Esophagus (tissue), 2 donors: ENCODE measurements at regions not wholly inside any gene's neighbourhood (a gene's known extent, or its start where the extent isn't known, plus 50 kb on each side); places are given as distances from the start of the nearest gene placed in this dataset.

Experiments
- H3K27ac ChIP-seq, 2 donors: one replicate each; pipeline ENCODE4 v1.5.1; 2013; ENCODE audit warnings: low read depth in 2 of 2, mild to moderate bottlenecking in 2 of 2, inconsistent platforms in 1 of 2, low read length in 1 of 2, moderate library complexity in 1 of 2
- H3K27me3 ChIP-seq, 2 donors: one replicate each; pipeline ENCODE4 v1.6.1; 2013; ENCODE audit warnings: low read length in 2 of 2, control low read depth in 1 of 2, mild to moderate bottlenecking in 1 of 2; ENCODE audit not compliant: insufficient read depth in 2 of 2, control insufficient read depth in 1 of 2
- H3K36me3 ChIP-seq, 2 donors: one replicate each; pipeline ENCODE4 v1.6.1; 2013; ENCODE audit warnings: low read length in 1 of 2; ENCODE audit not compliant: control insufficient read depth in 2 of 2, insufficient read depth in 2 of 2
- H3K4me1 ChIP-seq, 2 donors: one replicate each; pipeline ENCODE4 v1.6.1; 2013; ENCODE audit warnings: low read length in 1 of 2; ENCODE audit not compliant: control insufficient read depth in 2 of 2, insufficient read depth in 2 of 2
- H3K4me3 ChIP-seq, 2 donors: one replicate each; pipeline ENCODE4 v1.5.1; 2013; ENCODE audit warnings: low read length in 2 of 2, mild to moderate bottlenecking in 2 of 2, low read depth in 1 of 2, moderate library complexity in 1 of 2
- H3K9me3 ChIP-seq, 2 donors: one replicate each; pipeline ENCODE4 v1.6.1; 2013; ENCODE audit warnings: mild to moderate bottlenecking in 2 of 2, low read depth in 1 of 2, low read length in 1 of 2, moderate library complexity in 1 of 2; ENCODE audit not compliant: control insufficient read depth in 2 of 2, insufficient read depth in 1 of 2
- WGBS, 2 donors: extraction: QIAGEN DNeasy Blood & Tissue Kit; methylation state at CpG; one replicate each; pipeline ENCODE4 v1.1.7; 2013; 5-methylcytosine and 5-hydroxymethylcytosine counted together
- donor health status: healthy with polysubstance abuse.
- donor health status: Bipolar disorder and iron deficiency.

DNA sequence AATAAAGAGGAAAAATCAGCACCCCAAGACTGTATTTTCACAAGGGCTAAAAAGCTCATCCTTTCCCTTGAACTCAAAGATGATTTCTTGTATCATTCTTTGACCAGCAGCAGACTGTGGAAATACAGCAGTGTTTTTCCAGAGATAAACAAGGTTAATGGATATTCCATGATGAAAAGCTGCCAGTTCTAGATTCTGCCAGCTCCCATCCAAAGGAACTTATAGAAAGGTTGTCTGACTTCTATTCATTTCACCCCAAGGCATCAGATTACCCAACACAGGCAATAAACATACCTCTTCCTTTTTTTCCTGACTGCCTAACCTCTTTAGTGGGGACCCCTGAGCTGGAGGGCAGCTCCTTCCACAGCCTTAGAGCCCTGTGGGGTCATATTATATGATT, 375.8 kb upstream of the THBS1 start:
- peak overlapping the region in 1 of 2 donors; percentile 31 for H3K27ac ChIP-seq
- H3K27me3 ChIP-seq = no peaks in the 10 kb centered on the region
- no peaks in the 10 kb centered on the region for H3K36me3 ChIP-seq
- no peak overlapping the region for H3K4me3 ChIP-seq
- no peaks in the 10 kb centered on the region for H3K9me3 ChIP-seq
- H3K4me1 ChIP-seq = no peaks in the 10 kb centered on the region

DNA sequence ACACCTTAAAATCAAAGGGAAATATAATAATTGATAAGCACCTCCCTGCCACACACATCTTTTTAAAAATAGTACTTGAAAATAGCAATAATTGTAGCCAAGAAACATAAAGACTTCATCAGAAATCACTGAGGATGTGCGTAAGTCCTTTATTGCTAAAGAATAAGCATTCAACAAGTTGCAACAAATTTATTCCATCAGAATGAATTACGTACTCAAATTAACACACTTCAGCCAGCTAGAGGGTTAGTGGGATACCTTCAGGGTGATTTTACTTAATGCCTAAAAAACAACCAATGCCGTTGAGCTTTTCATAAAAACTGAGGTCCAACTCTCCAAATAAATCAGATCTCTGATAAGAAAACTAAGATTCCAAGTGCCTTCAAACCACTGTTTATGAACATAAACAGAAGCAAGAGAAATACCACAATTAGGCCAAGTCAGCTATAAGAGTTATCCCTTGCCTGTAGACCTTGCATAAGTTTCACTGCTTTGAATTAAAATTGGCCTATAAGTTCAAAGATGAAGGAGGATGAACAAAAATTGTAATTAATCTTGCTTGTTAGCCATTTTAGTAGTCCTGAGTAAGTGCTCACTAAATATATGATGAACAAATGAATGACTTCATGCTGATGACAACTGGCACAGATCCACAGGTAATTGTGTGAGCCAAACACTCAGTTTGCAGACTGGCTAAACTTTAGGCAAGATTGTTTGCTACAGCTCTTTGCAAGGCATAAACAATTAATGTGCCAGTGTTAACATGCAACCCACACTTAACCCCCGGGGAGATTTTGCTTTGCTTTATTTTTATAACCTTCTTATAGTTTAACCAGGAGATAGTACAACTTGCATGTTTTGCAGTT, 375.1 kb upstream of the THBS1 start:
- whole genome bisulfite sequencing, 2 donors = 54 to 60% methylated on average over 4 of the region's 4 CpGs
- Histone ChIP-seq H3K36me3 (no peaks in the 10 kb centered on the region), H3K9me3 (no peaks in the 10 kb centered on the region), H3K27ac (no peak overlapping the region), H3K4me1 (no peaks in the 10 kb centered on the region), H3K27me3 (no peaks in the 10 kb centered on the region), H3K4me3 (no peak overlapping the region)

DNA sequence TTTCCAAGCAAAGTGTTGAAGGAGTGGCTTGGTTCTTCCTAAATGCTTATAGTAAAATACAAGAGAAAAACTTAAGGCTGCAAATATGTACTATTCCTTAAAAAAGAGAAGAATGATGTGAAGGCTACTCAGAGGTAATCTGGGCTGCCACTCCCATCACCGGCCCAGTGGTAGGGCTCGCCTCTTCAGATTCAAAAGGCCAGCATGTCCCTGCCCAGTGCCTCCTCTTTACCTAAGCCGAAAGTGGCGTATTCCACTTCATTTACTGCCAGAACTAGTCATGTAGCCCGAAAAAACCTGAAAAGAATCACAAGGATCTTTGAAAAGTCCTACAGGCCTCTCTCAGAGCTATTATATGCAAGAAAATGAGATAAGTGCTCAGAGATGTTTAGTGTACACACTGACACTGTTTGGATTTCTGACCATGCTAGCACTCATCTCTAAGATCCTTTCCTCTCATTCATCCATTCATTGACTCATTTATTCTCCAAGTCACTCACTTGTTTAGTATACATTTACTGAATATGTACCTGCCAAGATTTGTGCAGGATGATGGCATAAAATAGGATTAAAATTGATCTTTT, 373.3 kb upstream of the THBS1 start:
- WGBS, 2 donors = 89 to 91% methylated on average over 5 of the region's 5 CpGs
- Histone ChIP-seq H3K27me3 (no peaks in the 10 kb centered on the region), H3K27ac (no peak overlapping the region), H3K9me3 (no peaks in the 10 kb centered on the region), H3K4me3 (no peak overlapping the region), H3K36me3 (no peaks in the 10 kb centered on the region), H3K4me1 (no peaks in the 10 kb centered on the region)

DNA sequence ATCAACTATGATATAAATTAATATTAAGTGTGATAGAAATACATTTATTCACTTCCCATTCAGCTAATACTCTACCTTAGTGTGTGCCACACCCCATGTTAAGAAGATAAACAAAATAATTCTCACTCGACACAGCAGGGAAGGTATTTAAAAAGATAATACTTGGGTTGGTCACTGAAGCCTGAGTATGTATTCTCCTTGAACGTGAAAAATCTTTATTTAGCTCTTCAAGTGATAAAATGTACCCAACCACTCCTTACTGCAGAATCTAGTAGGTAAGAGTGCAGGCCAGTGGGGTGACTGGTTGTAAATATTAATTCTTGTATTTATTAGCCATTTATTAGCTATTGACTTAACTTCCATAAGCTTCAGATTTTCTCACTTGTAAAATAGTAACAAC, 372.7 kb upstream of the THBS1 start:
- Histone ChIP-seq H3K27me3 (no peaks in the 10 kb centered on the region), H3K4me3 (no peak overlapping the region), H3K36me3 (no peaks in the 10 kb centered on the region), H3K4me1 (no peaks in the 10 kb centered on the region), H3K27ac (no peak overlapping the region), H3K9me3 (no peaks in the 10 kb centered on the region)
- WGBS, 2 donors = 51 to 59% methylated on average over 2 of the region's 2 CpGs

- Histone ChIP-seq H3K4me3 (no peak overlapping the region), H3K36me3 (no peaks in the 10 kb centered on the region), H3K9me3 (no peaks in the 10 kb centered on the region), H3K27ac (no peak overlapping the region), H3K27me3 (no peaks in the 10 kb centered on the region), H3K4me1 (no peaks in the 10 kb centered on the region)
- 93 to 98% methylated on average over 3 of the region's 3 CpGs for WGBS, 2 donors
These were observed 371.2 kb upstream of the THBS1 start for GRCh38 chr15:39209548-39210211.

- Histone ChIP-seq H3K27me3 (no peaks in the 10 kb centered on the region), H3K4me3 (no peak overlapping the region), H3K4me1 (no peaks in the 10 kb centered on the region), H3K9me3 (no peaks in the 10 kb centered on the region), H3K27ac (no peak overlapping the region), H3K36me3 (no peaks in the 10 kb centered on the region)
- 62 to 68% methylated on average over 5 of the region's 5 CpGs for WGBS, 2 donors
These were observed 369.5 kb upstream of the THBS1 start for GRCh38 chr15:39211108-39211979.

GRCh38 chr15:39213385-39213840, 367.5 kb upstream of the THBS1 start:
- H3K4me1 ChIP-seq = no peaks in the 10 kb centered on the region
- H3K27me3 ChIP-seq = no peaks in the 10 kb centered on the region
- WGBS, 2 donors = 49 to 61% methylated on average over 7 of the region's 7 CpGs
- H3K36me3 ChIP-seq = no peaks in the 10 kb centered on the region
- H3K27ac ChIP-seq = no peak overlapping the region
- H3K9me3 ChIP-seq = no peaks in the 10 kb centered on the region
- no peak overlapping the region for H3K4me3 ChIP-seq

DNA sequence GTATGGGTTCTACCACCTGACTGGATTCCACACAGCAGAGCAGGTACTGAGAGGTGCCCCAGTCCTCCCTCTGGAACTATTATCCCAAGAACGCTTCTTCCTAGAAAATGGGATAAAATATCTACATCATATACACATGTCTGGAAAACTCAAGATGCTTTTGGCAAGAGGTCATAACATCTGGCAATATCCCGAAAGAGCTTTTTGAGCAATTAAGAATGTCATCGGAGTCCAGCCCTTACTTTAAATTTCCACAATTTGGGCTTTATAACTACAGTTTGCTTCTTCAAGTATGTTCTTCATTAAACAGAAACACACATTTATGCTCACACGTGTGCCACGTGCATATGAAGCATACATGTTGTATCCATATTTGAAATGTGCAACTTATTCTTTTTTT, 365.9 kb upstream of the THBS1 start:
- Histone ChIP-seq H3K9me3 (no peaks in the 10 kb centered on the region), H3K4me1 (no peaks in the 10 kb centered on the region)
- 78 to 83% methylated on average over 5 of the region's 5 CpGs for WGBS, 2 donors

DNA sequence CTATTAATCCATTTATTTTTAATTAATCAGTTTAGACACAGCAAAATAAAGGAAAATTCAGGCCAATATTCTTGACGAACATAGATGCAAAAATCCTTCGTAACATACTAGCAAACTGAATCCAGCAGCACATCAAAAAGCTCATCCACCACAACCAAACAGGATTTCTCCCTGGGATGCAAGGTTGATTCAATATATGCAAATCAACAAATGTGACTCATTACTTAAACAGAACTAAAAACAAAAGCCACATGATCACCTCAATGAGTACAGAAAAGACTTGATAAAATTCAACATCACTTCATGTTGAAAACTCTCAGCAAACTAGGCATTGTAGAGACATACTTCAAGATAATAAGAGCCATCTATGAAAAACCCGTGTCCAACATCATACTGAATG, 364.1 kb upstream of the THBS1 start:
- Histone ChIP-seq H3K27ac (no peak overlapping the region), H3K4me1 (no peaks in the 10 kb centered on the region), H3K27me3 (no peaks in the 10 kb centered on the region), H3K4me3 (no peak overlapping the region), H3K9me3 (no peaks in the 10 kb centered on the region), H3K36me3 (no peaks in the 10 kb centered on the region)
- 92 to 94% methylated on average over 3 of the region's 3 CpGs for WGBS, 2 donors

More for the DNA sequence above, 365.9 kb upstream of the THBS1 start:
- Histone ChIP-seq H3K27me3 (no peaks in the 10 kb centered on the region), H3K36me3 (no peaks in the 10 kb centered on the region), H3K4me3 (no peak overlapping the region), H3K27ac (no peak overlapping the region)
